ENCODE measurements at regions not wholly inside any gene's neighbourhood (a gene's known extent, or its start where the extent isn't known, plus 50 kb on each side); places are given as distances from the start of the nearest gene placed in this dataset.

DNA sequence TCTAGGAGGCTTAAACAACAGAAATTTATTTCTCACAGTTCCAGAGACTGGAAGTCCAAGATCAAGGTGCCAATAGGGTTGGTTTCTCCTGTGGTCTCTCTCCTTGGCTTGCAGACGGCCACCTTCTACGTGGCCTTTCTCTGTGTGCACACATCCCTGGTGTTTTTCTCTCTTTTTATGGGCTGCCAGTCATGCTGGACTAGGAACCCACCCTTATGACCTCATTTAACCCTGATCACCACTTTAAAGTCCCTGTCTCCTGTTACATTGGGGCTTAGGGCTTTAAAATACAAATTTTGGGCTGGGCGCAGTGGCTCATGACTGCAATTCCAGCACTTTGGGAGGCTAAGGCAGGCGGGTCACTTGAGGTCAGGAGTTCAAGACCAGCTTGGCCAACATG lies 157.1 kb downstream of the TLE1 start:
- DNase-seq (ENCODE audit: low read depth in 2 of 2), result no peak

DNA sequence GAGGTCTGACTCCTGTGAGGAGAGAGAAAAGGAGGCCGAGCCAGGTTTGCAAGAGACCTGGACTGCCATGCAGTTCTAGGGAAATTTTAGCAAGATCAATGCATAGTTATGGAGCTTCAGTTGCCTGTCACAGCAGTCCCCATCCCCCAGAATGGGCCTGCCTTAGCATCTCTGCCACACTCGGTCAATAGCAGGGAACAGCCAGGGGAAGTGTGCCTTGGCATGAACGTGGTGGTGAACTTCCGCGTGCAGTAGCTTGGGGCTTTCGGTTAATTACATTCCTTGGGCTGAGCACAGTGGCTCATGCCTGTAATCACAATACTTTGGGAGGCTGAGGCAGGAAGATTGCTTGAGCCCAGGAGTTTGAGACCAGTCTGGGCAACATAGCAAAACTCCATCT lies 157.8 kb downstream of the TLE1 start:
- no peak for DNase-seq (ENCODE audit: low read depth in 2 of 2)

DNA sequence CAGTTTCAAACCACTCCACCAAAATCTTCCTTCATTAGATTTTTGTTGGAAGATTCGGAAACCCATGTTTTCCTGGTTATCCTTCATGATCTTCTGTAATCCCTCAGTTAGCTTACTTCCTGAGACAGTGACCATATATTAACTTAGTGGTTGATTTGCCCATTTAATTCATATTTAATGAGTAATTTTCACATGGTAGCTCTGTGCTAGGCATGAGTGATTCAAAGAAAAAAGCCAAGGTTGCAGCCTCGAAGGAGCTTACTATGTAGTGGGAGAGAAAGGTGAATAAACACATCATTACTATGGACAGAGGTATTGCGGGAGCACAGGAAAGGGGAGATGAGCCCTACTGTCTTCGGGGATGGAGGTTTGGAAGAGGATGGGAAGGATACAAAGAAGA lies 158.5 kb downstream of the TLE1 start:
- no peak for DNase-seq (ENCODE audit: low read depth in 2 of 2)

DNA sequence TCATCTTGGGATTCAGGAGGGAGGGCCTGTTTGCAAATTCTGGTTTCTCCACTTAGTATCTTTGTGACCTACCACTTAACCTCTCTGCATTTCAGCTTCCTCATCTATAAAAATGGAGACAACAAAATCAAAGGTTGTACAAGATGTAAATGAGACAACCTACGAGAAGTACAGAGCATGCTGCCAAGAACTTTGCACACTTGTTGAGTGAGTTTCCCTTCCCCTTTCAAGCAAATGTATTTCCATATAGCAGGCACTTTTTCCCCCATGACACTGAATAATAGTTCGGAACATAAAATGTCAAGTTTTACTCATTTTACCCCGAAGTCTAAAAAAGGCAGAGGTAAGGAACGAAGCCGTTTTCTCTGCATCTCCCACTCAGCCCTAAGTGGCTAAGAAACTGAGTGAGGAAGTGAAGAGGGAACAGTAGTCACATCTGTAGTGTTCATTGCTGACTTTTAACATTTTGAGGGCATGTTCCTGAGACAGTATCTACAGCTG lies 159.0 kb downstream of the TLE1 start:
- DNase-seq (ENCODE audit: low read depth in 2 of 2), result no peak

DNA sequence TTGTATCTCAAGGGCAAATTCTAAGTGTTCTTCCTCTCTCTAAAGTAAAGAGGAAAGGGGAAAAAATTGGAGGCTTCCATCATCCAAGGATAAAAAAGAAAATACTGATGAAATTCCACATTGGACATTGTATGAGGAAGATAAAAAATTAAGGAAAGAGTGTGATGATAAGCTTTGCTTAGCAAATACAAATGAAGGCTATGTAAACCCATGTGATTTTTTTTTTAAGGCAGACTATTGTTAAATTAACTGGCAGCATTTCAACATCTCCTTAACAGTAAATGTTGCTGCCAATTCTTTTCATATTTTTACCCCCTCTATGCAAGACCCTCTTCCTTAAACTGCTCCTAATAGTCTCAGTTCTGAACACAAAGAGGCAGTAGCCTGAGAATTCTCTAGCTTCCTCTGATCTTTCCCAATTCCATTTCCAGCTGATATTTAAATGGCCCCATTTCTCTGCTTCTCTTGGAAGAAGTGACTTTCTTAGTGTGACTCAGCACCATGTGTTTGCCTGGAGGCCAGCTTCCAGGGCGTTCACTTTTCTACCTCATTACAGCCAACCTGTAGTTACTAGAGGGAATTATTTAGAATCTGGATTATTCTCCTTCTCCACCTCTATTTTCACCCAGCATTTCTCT lies 159.7 kb downstream of the TLE1 start:
- DNase-seq (ENCODE audit: low read depth in 2 of 2), result no peak

DNA sequence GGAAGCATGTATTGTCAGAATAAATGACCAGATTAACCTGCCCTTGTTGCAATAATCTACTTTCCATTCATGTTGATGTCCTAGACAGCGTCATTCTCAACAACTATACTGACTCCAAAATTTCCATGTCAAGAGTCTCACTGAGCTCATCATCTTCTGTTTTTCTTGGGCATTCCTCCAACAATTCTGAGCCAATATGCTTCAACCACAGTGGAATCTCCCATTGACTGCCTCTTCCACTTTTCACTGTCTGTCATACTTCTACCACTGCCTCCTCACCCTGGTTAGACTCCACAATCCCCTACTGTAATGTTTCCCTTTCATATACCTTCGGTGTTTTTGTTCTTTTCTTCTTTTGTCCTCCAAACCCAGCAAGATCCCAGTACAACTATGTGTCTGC lies 162.8 kb downstream of the TLE1 start:
- DNase-seq (ENCODE audit: low read depth in 2 of 2), result no peak

DNA sequence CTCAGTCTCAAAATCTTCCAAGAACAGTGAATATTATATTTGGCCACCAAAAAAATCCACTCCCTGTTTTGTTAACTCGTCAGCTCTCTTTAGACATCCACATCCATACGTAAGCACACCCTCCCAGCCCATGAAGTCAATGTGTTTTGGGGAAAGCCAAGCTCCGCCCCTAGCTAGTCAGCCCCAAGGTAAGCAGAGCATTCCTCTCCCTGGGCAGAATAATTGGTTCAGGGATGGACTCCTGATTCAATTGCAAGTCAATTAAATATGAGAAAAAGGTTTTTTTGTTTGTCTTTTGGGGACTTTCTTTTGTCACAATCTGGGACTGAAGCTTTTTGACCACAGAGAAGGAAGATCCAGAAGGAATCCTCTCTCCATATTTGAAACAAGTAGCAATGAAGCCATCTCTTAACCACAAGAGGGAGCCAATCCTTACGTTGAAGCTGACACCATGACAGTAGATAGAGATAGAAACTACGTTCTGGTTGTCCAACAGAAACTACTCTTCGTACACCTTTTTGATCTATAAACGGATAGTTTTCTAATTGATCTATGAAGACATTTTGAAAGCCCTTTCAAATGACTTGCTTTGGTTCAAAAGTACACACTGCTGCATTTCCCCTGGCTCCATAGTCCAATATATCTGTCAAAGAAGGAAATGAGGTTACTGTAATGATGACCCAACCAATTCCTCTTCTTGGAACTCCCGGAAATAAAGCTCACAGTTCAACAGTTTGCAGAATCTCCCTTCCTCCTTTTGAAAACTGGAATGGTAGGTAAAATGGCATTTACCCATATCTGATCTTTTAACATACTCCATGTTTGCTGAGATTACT lies 166.4 kb downstream of the TLE1 start:
- no peak for DNase-seq (ENCODE audit: low read depth in 2 of 2)

DNA sequence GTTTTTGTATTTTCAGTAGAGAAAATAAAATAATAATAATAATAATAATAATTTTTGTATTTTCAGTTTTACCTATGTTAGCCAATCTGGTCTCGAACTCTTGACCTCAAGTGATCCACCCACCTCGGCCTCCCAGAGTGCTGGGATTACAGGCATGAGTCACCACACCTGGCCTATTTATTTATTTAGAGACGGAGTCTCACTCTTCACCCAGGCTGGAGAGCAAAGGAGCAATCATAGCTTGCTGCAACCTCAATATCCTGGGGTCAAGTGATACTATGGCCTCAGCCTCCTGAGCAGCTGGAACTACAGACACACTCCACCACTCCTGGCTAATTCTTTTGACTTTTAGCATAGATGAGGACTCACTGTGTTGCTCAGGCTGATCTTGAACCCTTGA lies 167.5 kb downstream of the TLE1 start:
- DNase-seq (ENCODE audit: low read depth in 2 of 2), result no peak

DNA sequence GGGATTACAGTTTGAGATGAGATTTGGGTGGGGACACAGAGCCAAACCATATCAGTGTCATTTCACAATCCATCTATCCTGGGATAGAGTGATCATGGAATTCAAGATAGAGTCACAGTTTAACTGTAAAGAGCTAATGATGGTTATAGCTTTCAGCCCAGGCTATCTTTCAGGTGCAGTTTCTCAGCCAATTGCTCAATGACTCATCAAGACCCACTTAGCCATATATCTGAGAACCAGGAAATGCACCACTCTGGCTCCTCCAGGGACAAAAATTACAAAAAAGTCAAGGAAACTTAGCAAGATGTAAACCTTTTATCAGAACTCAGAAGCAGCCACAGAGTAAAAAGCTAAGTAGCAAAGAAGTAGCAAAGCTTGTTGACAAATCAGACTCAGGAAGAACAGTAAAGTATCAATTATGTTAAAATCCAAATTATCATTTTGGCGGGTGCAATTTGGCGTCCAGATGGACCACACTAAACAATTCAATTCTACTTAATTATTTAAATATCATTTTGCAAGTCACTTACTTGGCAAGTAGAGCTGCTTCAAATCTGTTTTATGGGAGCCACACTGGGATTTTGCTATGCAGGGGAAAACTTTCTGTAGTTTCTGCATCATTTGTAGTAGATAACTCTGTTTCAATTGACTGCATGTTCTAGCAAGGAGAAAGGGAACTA lies 169.4 kb downstream of the TLE1 start:
- DNase-seq (ENCODE audit: low read depth in 2 of 2), result no peak

DNA sequence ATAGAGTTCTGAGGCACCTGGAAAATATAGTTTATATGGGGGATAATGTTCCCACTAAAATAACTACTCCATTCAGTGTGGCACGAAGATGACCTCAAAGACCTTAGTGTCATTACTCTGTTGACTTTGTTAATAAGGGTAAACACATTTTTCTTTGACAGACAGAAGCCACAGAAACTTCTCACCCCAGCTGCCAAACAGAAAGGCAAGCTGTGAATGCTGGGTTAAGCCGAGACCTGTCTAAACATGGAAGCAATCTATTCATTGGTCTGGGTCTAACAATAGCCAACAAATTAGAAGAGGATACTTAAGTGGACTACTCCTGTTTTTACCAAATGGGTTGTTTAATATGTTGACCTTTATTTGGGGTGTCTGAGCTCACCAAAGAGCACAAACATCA lies 171.4 kb downstream of the TLE1 start:
- no peak for DNase-seq (ENCODE audit: low read depth in 2 of 2)

DNA sequence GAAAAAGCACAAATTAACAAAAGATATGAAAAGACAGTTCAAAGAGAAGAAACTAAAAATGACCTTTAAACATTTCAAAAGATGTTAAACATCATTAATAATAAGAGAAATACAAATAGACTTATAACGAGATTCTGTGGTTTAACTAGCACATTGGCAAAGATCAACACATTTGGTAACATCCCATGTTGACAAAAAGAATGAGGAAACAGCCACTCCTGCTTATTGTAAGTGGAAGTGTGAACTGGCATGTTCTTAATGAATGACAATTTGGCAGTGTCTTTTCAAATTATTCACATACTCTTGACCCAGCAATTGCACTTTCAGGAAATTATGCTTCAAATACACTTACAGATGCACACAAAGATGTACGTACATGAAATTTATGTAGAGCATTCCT lies 176.3 kb downstream of the TLE1 start:
- no peak for DNase-seq (ENCODE audit: low read depth in 2 of 2)

DNA sequence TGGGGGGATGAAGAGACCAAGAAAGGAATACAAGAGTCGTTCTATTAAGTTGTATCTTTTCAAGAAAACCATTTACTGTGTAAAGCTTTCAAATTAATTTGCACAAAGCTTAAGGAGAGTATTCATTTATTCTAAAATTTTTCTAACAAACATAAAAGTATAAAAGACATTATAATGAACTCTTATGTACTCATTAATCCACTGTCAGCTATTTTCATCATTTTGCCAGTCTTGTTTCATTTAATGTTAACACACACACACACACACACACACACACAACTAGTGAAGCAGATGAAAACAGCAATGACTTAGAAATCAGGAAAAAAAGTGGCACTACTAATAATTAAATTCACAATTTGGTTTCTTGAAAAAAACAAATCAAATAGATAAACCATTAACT lies 176.7 kb downstream of the TLE1 start:
- DNase-seq (ENCODE audit: low read depth in 2 of 2), result no peak

DNA sequence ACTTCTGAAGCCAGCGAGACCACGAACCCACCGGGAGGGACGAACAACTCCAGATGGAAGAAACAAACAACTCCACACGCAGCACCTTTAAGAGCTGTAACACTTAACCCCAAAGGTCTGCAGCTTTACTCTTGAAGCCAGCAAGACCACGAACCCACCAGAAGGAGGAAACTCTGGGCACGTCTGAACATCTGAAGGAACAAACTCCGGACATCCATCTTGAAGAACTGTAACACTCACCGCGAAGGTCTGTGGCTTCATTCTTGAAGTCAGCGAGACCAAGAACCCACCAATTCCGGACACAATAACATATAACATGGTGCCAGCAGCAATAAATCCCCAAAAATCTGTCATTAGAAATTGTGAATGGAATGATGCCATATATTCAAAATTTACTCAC lies 180.9 kb downstream of the TLE1 start:
- DNase-seq (ENCODE audit: low read depth in 2 of 2), result no peak

DNA sequence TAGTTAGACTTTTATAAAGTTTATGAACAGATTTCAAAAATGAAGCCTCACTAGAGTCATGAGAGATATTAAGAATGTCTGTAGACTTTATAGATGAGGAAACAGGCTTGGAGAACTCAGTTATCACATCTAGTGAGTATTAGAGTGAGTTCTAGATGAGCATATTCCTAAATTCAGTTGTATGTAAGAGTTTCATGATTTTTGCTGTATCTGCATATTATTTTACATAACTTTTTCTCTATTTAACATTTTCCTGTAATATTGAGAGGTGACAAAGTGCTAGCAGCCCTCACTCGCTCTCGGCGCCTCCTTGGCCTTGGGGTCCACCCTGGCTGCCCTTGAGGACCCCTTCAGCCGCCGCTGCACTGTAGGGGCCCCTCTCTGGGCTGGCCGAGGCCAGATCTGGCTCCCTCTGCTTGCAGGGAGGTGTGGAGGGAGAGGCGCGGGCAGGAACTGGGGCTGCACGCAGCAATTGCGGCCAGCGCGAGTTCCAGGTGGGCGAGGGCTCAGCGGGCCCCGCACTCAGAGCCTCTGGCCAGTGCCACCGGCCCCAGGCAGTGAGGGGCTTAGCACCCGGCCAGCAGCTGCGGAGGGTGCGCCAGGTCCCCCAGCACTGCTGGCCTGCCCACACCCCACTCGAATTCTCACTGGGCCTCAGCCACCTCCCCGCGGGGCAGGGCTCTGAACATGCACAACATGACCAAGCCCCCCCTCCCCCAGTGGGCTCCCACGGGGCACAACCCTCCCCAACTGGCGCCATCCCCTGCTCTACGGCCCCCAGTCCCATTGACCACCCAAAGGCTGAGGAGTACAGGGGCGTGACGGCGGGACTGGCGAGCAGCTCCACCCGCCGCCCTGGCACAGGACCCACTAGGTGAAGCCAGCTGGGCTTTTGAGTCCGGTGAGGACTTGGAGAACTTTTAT lies 182.1 kb downstream of the TLE1 start:
- DNase-seq (ENCODE audit: low read depth in 2 of 2), result no peak

DNA sequence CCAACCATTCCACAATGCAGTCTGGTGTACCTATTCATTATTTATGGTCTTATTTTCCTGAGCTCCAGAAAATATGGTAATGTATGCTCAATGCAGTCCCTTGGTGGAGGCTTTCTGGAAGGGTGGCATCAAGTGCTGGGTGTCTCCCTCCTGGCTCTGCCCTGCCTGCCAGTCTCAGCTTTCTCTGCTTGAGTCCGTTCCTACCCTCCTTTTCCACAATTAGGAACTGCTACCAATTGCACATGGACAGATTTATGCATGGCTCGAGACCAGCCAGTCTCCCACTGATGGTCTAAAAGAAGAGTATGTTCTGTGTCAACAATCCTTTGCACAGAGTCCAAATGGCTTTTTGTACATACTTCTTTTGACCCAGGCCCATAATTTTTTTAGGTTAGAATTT lies 189.8 kb downstream of the TLE1 start:
- no peak for DNase-seq (ENCODE audit: low read depth in 2 of 2)

DNA sequence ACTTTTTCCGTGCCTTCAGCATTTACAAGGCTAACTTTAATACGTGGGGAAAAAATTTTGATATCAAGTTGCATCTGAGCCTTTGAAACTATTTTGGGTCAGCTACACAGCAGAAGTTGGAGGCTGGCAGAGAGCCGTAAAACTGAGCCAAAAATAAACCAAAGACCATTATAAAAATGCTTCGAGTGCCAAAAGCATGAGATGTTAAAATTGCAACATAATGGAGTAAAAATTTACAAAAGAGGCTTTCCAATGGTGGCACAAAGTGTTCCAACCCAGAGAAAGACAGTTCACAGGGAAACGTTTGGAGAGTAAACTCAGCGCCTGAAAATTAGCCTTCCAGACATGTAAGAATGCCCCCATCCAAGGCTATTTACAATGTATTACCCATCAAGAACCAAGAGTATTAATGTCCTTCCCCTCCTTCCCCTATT lies 190.3 kb downstream of the TLE1 start:
- DNase-seq (ENCODE audit: low read depth in 2 of 2), result no peak

DNA sequence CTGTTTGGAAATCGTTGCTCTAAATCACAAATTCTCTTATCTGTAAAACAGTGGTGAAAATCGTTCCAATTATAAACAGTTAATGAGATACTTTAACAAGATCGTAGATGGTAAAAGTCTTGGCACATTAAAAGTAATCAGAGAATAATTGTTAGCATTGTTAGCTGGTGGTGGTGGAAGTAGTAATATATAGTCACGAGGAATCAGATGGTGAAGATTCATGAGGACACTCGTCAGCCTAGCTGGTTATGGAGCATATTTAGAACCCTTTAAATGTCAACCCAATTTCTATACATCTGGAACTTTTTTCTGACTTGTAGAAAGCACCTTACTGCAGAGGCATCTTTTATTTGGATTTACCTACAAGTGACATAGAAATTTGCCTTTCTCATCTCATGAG lies 190.8 kb downstream of the TLE1 start:
- DNase-seq (ENCODE audit: low read depth in 2 of 2), result no peak

DNA sequence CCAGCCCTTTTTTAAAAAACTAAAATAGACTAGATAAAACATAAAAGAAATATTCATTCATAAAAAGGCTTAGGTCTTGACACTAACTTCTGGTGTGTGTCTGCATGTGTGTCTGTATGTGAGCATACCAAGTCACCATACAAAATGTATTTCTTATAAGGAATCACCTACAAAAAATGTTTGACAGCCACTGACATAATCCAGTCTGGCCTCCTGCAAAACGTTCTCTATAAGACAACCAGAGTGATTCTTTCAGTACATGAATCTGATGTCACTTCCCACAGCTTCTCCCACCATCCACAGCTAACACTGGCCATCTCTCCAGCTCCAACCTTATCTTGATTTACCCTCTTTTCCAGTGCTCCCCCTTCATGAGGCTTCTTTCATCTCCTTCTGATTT lies 192.3 kb downstream of the TLE1 start:
- DNase-seq (ENCODE audit: low read depth in 2 of 2), result no peak

DNA sequence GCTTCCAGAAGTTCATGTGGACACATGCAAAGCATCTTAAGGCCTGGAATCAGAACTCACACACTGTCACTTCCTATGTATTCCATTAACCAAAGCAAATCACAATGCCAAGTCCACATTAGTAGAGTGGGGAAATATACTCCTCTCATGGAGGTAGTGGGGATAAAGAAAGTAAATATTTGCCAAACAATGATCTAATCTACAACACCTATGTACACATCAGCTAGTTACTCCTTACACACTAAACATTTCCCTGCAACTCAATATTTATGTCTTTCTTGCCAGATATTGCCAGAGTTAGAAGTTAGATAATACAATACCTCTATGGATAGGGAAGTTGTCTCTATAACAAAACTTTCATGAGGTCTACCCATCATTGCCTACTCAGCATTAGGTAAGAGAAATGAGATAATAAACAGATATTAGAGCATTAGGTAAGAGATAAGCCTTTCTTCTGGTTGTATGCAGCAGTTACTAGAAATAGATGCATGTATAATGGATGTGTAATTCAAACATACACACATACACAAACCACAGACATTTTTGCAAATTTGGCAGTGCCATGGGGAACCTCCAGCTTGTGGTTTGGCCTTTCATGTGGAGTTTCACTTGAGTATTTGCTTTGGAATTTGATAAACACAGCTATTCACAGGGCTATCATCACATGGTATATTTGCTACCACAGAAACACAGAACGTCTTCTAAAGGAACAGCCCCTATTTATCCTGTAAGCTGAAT lies 196.5 kb downstream of the TLE1 start:
- DNase-seq (ENCODE audit: low read depth in 2 of 2), result no peak

DNA sequence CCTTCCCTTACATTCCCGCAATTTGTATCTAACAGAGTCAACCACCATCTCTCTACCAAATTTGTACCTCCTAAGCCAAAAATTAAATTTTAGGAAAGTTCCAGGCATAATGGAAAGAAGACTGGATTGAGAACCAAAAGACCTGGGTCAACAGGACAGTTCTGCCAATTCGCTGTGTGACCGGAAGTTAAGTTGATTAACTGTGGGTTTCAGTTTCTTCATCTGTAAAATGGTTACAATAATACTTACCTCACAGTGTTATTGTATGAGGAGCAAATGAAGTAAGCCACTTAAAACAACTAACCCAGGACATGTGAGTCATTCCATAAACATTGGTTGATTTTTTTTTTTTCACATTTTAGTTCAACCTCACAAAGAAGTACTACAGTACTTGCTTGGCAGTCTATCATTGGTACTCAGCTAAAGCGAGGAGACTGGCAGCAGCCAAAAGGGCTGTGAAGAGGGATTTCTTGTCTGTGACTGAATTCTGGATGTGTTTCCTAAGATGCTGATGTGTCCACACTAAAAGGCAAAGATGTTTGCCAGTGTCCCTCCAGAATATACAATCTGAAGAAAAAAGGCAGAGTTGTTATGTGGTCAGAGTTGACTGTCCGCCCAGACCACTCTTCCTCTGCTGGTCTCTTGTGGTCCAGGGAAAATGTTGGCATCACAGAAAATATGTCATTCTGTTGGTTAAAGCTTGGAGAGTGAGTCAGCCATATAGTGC lies 198.6 kb downstream of the TLE1 start:
- DNase-seq (ENCODE audit: low read depth in 2 of 2), result no peak

Data from stimulated activated CD8-positive, alpha-beta memory T cell treated with anti-CD3 and anti-CD28 coated beads, Interleukin-7, amount 100 ng/mL, for 4 hours (primary cell).